Psoas muscle (tissue), 7 donors: ENCODE measurements at regions not wholly inside any gene's neighbourhood (a gene's known extent, or its start where the extent isn't known, plus 50 kb on each side); places are given as distances from the start of the nearest gene placed in this dataset.

Experiments used
- ATAC-seq, 4 donors: fragments of 200-7000 bp; cut with Tn5 transposase; one replicate each; pipeline ENCODE4 v1.9.1; 2020; ENCODE audit warnings: moderate library complexity in 3 of 4, mild to moderate bottlenecking in 2 of 4
- DNase-seq, 2 donors: peaks; one replicate each; pipeline ENCODE4 v3.0.0-alpha.2; 2020
- H3K27ac ChIP-seq: fragments of 200-600 bp; one replicate; pipeline ENCODE4 v1.8.0; 2022
- H3K27me3 ChIP-seq, 3 donors: fragments of 200-600 bp in 1 of 3; one replicate each; pipeline versions ENCODE4 v1.6.1 to v1.8.0; 2013 to 2022; ENCODE audit warnings: low read length in 2 of 3, mild to moderate bottlenecking in 2 of 3, moderate library complexity in 1 of 3; ENCODE audit not compliant: insufficient read depth in 3 of 3
- H3K36me3 ChIP-seq, 2 donors: fragments of 200-600 bp in 1 of 2; one replicate each; pipeline versions ENCODE4 v1.6.1 to v1.8.0; 2013 to 2022; ENCODE audit warnings: low read depth in 1 of 2, mild to moderate bottlenecking in 1 of 2, moderate library complexity in 1 of 2; ENCODE audit not compliant: insufficient read depth in 1 of 2
- H3K4me1 ChIP-seq: fragments of 200-600 bp; one replicate; pipeline ENCODE4 v1.8.0; 2022
- H3K4me3 ChIP-seq: fragments of 200-600 bp; one replicate; pipeline ENCODE4 v1.8.0; 2022; ENCODE audit warnings: mild to moderate bottlenecking
- H3K9me3 ChIP-seq: fragments of 200-600 bp; one replicate; pipeline ENCODE4 v1.8.0; 2022
- CTCF ChIP-seq: fragments of 200-600 bp; IDR thresholded peaks from one replicate; pipeline ENCODE4 v1.8.0; 2022; ENCODE audit warnings: antibody characterized with exemption
- WGBS, 3 donors: extraction: QIAGEN DNeasy Blood & Tissue Kit; methylation state at CpG; one replicate each; pipeline versions ENCODE4 v1.1.6 to v1.1.7; 2013; 5-methylcytosine and 5-hydroxymethylcytosine counted together
- intact Hi-C, 2 donors: fragments of 100-400 bp; cut with DNase I; formaldehyde crosslinking; loops; one replicate each; pipeline versions ENCODE4 v1.11.0 to v1.14.2; 2022
- donor health status: healthy with polysubstance abuse.
- donor health status: DM: no; HTN: no; CAD: no; lungs with moderate emphysema.
- donor health status: Bipolar disorder and iron deficiency.
- donor health status: healthy.
- donor health status: DM: yes; HTN: yes; CAD: no.
- donor health status: DM: no; HTN: no; CAD: no.
- donor health status: DM: yes; HTN: yes; CAD: no.

- ATAC-seq (no peak), DNase-seq (no peak)
- peaks cover 0 to 13% (median 6%) of the 10 kb centered on the region in 3 donors for H3K27me3 ChIP-seq
- H3K4me1 ChIP-seq = no peaks in the 10 kb centered on the region
- TF ChIP-seq CTCF = no peak
- no peak overlapping the region for H3K27ac ChIP-seq
- no peak overlapping the region for H3K4me3 ChIP-seq
- peaks cover 3% of the 10 kb centered on the region for H3K9me3 ChIP-seq
- intact Hi-C loops = no loop called here
- WGBS, 3 donors = 64 to 76% (median 68%) methylated on average over 6 of the region's 6 CpGs
- H3K36me3 ChIP-seq = no peaks in the 10 kb centered on the region
Observed at GRCh38 chr17:77657839-77658238, 300.7 kb upstream of the TNRC6C start.

DNA sequence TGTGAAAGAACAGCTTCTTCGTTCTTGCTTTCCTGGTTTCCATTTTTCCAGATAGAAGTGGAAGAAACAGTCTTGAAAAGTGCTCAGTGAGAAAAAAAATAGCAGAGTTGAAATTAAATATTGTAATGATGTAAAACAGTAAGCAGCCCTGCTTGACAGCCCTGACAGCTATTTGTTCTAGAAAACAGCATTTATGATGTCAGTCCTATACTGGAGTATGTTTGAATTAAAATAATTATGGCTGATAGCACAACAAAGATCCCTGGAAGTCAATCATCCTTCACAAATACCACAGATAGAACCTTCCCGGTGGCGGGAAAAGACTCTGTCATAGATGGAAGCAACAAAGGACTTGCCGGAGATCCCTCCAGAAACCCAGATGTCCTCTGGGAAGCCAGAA is 298.0 kb upstream of the TNRC6C start:
- ATAC-seq (no peak), DNase-seq (no peak)
- no peak overlapping the region for H3K4me3 ChIP-seq
- intact Hi-C loops = no loop called here
- 87 to 92% (median 92%) methylated on average over 4 of the region's 4 CpGs for WGBS, 3 donors
- peaks cover 0 to 11% (median 6%) of the 10 kb centered on the region in 3 donors for H3K27me3 ChIP-seq
- no peaks in the 10 kb centered on the region for H3K36me3 ChIP-seq
- H3K4me1 ChIP-seq = no peaks in the 10 kb centered on the region
- peaks cover 3% of the 10 kb centered on the region for H3K9me3 ChIP-seq
- TF ChIP-seq CTCF = no peak
- H3K27ac ChIP-seq = no peak overlapping the region

DNA sequence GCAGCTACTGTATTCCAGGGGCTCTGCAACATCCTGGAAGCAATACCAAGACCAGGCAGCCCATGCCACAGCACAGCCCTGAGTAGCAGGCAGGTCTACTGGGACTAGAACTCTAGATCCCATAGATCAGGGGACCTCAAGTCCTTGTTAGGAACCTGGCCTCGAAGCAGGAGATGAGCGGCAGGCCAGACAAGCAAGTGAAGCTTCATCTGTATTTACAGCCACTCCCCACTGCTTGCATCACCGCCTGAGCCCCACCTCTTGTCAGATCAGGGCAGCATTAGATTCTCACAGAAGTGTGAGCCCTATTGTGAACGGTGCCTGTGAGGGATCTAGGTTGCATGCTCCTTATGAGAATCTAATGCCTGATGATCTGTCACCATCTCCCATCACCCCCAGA is 295.7 kb upstream of the TNRC6C start:
- no peak overlapping the region for H3K27ac ChIP-seq
- no peaks in the 10 kb centered on the region for H3K4me1 ChIP-seq
- peaks cover 0 to 6% (median 2%) of the 10 kb centered on the region in 3 donors for H3K27me3 ChIP-seq
- ATAC-seq (no peak), DNase-seq (no peak)
- H3K36me3 ChIP-seq = no peaks in the 10 kb centered on the region
- H3K4me3 ChIP-seq = no peak overlapping the region
- no peak for TF ChIP-seq CTCF
- WGBS, 3 donors = 90 to 92% (median 91%) methylated on average over 4 of the region's 4 CpGs
- H3K9me3 ChIP-seq = peaks cover 3% of the 10 kb centered on the region
- intact Hi-C loops = no loop called here

DNA sequence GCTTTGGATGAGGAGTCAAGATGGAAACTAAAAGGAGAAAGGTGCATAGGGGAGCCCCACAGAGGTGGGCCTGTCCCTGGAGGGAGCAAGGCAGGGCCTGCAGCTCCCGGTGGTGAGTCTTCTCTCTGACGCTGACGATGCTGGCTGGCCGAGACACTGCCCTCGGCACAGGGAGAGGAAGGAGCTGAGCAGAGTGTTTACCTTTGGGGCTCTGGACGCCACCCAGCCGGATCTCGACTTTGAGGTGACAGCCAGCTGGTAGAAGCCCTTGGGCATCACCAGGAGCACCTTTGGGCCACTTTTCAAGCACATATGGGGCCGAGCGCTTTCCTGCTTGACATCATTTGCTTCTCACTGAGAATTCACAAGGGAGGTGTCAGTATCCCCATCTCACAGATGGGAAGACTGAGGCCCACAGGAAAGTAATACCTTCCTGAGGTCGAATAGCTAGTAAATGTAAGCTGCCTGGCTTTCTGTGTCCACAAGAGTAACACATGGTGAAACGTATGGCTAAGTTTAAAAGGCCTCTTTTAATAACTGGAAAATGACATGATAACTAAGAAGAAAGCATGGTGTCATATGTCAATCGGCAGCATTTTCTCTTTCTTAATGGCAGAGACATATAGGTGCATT is 294.3 kb upstream of the TNRC6C start:
- Histone ChIP-seq H3K4me1 (no peaks in the 10 kb centered on the region), H3K36me3 (no peaks in the 10 kb centered on the region), H3K27ac (no peak overlapping the region), H3K4me3 (no peak overlapping the region), H3K27me3 (no peaks in the 10 kb centered on the region), H3K9me3 (peaks cover 8% of the 10 kb centered on the region)
- intact Hi-C loops = no loop called here
- 86 to 90% (median 87%) methylated on average over 11 to 13 of the region's 13 CpGs for WGBS, 3 donors
- ATAC-seq = no peak
- no peak for TF ChIP-seq CTCF
- no peak for DNase-seq

- H3K9me3 ChIP-seq = peaks cover 8% of the 10 kb centered on the region
- intact Hi-C loops = no loop called here
- TF ChIP-seq CTCF = no peak
- no peak overlapping the region for H3K27ac ChIP-seq
- H3K4me3 ChIP-seq = no peak overlapping the region
- no peaks in the 10 kb centered on the region for H3K4me1 ChIP-seq
- no peak for DNase-seq
- no peaks in the 10 kb centered on the region for H3K27me3 ChIP-seq
- no peaks in the 10 kb centered on the region for H3K36me3 ChIP-seq
- WGBS, 3 donors = 73 to 93% (median 92%) methylated on average over 3 of the region's 3 CpGs
- no peak for ATAC-seq
Observed at GRCh38 chr17:77665833-77666232, 292.7 kb upstream of the TNRC6C start.
